ENCODE measurements at regions not wholly inside any gene's neighbourhood (a gene's known extent, or its start where the extent isn't known, plus 50 kb on each side); places are given as distances from the start of the nearest gene placed in this dataset.
"Not testable (repeated sequence)": the region's sequence is repeated elsewhere in the genome, so short reads cannot be mapped to it uniquely, and the experiment has no call there.

DNA sequence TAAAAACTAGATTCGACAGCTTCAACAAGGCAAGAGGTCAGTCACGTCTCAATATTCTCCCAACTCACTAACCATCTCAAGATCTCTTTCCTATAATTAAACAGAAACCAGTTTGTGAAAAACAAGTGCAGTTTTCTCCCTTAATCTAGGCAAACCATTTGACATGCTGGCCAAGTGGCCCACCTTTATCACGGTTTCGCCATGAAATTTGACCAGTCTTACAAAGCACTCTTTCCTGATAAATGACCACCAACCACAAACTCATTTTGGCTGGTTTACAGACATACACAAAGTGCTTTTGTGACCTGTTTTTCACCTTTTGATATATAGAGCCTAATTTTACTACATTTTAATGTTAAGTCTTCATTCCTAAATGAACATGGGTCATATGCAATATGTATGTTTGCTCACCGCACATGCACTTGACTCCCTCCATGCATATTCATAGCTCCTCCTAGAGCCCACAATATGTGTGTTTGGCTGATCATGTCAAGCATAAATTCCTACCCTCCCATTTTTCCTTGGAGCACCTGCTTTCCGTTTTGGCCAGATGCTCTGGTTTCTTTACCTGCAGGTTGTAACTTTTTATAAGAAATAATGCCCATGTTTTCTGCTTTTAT is 385.1 kb downstream of the RAD51AP2 start:
- no peak for DNase-seq (ENCODE audit: low spot score)

DNA sequence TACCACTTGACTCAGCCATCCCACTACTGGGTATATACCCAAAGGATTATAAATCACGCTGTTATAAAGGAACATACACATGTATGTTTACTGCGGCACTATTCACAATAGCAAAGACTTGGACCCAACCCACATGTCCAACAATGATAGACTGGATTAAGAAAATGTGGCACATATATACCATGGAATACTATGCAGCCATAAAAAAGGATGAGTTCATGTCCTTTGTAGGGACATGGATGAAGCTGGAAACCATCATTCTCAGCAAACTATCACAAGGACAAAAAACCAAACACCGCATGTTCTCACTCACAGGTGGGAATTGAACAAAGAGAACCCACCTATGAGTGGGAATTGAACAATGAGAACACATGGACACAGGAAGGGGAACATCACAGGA is 387.6 kb downstream of the RAD51AP2 start:
- not testable (repeated sequence) for DNase-seq (ENCODE audit: low spot score)

DNA sequence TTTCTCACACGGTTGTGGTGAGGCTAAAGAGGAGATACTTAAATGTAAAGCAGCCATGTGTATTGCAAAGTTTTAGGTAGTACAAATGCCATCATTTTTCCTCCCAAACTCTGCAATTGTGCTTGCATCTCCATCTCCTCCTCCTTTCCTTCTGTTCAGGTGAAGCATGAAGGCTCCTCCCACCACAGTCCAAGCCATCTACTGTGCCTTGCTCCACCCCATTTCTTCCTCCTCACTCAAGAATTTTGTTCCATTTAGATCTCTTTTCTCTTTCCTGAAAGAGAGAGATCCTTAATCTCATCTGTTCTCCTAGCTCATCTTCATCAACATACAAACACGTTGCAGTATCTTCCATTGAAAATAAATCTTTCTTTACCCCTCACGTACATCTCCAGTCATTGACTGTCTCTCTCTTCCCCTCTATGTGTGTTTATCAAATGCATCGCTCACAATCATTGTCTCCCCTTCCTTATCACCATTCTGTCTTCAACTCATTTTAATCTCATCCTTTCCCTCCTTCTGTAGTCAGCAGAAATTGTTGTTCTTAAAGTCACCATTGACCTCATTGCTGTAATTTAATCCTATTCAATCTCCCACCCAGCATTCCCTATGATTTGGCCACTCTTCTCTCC is 392.1 kb downstream of the RAD51AP2 start:
- no peak for DNase-seq (ENCODE audit: low spot score)

DNA sequence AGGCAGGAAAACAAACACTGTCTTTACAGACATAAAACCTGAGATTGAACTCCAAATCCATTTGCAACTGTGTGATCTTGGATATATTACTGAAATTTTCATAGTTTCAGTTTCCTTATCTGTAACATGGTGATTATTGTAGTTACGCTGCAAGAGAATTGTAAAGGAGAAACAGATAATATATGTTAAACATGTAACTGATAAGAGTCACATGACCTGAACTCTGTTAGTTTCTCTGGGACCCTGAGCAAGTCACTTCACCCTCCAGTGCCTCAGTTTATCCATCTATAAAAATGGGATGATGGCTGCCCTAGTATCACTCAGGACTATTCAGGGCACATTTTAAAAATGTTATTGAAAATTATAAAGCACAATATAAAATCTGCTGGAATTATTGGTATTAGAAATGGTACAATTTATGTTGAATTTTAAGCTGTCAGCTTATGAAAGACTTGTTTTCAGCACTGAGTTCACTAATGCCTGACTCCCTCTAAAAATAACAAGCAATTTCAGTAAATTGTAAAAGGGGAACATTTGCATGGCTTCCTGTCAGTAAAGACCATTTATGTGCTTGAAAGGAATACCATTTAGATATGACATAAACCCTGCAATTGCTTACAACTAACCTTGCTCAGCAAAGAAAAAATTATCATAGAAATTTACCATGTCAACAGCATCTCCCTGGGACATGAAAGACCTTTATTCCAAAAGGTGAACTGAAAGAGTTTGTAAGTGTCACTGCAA is 393.5 kb downstream of the RAD51AP2 start:
- DNase-seq (ENCODE audit: low spot score): no peak

GRCh38 chr2:17122887-17123501 is 395.2 kb downstream of the RAD51AP2 start:
- DNase-seq (ENCODE audit: low spot score): no peak

- no peak for DNase-seq (ENCODE audit: low spot score)
Observed at GRCh38 chr2:17115466-17115865, 402.8 kb downstream of the RAD51AP2 start.

- DNase-seq (ENCODE audit: low spot score): no peak
Observed at GRCh38 chr2:17115042-17115441, 403.2 kb downstream of the RAD51AP2 start.

GRCh38 chr2:17107871-17108270 is 410.4 kb downstream of the RAD51AP2 start:
- DNase-seq (ENCODE audit: low spot score): no peak

DNA sequence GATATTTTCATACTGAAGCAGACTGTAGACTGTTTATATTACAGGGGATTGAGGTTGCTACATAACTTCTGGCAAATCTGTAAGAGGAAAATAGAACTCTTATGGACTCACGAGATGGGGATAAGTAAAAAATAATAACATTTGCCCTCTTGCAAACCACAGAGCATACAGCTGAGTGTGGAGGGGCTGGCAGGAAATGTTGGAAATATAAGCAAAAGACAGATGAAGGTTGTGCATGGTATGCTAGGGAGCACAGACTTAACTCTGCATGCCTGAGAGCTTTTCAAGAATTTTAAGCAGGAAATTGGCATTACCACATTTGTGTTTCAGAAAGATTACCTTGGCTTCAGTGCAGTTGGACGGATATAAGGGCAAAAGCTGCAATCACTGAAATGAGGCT is 411.1 kb downstream of the RAD51AP2 start:
- DNase-seq (ENCODE audit: low spot score): no peak

GRCh38 chr2:17106418-17106817 is 411.8 kb downstream of the RAD51AP2 start:
- DNase-seq (ENCODE audit: low spot score): no peak

DNA sequence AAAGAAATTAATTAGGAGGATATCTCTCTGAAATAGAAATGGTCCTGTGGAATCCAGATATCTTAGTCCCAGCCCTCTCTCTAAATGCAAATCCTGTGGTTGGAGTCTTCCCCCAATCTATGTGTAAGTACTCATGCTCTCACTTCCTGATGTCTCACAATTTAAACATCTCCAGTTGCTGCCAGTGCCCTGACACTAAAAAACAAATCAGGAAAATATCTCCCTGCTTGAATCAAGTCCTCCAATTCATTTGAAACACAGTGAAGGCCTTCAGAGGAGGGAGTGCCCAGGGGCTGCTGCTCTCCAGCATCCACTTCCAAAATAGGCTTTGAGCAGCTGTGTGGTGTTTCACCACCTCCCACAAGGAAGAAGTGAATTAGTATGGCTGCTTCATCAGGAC is 413.8 kb downstream of the RAD51AP2 start:
- peak; percentile 12 for DNase-seq (ENCODE audit: low spot score)

DNA sequence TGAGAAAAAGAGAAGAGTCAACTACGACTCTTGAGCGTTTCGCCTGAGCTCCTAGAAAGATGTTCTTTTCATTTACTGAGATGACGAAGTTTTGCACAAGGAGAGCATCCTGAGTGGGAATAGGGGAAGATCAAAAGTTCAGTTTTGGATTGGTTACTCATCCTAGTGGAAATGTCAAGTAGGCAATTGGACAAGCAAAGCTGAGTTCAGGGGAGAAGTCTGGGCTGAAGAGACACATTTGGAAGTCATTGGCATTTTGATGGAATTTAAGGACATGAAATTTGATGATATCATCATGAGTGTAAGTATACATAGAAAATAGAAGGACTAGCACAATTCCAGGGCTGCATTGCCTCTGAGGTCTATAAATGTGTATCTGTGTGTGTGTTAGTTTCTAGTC is 416.6 kb downstream of the RAD51AP2 start:
- no peak for DNase-seq (ENCODE audit: low spot score)

DNA sequence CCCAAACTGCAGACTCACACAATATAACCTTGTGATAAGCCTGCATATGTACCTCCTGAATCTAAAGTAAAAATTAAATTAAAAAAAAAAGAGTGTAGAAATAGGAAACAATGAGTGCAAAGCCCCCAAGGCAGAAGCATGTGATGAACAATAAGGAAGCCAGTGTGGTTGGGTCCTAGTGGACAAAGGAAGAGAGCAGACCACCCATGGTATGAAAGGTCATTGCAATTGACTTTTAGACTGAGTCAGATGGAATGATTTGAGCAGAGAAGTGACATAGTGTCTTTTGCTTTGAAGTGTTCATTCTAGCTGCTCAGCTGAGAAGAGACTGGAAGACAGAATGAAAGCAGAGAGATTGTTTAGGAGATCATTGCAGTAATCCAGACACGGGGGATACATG is 417.1 kb downstream of the RAD51AP2 start:
- DNase-seq (ENCODE audit: low spot score): no peak

DNA sequence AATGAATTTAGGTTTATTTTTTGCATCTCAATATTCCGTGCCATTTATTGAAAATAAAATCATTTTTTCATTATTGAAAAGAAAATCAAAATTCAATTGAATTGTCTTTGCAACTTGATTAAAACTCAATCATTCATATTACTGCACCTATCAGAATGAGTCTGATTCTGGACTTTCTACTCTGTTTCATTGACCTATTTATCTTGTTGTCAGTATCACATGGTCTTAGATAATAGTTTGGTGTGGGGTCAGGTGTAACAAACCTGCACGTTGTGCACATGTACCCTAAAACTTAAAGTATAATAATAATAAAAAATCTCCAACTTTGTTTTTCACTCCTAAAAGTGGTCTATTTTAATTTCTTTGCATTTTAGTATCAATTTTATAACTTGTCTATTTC is 422.9 kb downstream of the RAD51AP2 start:
- no peak for DNase-seq (ENCODE audit: low spot score)

DNA sequence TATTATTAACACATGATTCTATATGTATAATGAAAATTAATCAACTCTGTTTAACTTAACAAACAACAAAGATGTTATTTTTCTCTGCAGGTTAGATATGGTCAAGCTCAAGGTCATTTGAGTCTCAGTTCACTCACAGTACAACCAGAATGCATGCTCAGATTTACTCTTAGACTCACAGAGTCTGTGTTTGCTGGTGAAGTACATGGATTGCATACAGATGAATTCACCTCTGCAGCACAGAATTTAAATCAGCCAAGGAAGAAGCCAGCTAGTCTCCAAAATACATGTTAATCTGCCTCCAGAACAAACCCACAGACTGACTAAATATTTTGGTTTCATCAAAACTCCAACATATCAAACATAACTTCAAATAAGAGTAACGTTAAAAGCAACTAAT is 424.5 kb downstream of the RAD51AP2 start:
- no peak for DNase-seq (ENCODE audit: low spot score)

- no peak for DNase-seq (ENCODE audit: low spot score)
Observed at GRCh38 chr2:17086990-17087389, 421.4 kb upstream of the CYRIA start.

- no peak for DNase-seq (ENCODE audit: low spot score)
Observed at GRCh38 chr2:17085546-17086202, 420.0 kb upstream of the CYRIA start.

DNA sequence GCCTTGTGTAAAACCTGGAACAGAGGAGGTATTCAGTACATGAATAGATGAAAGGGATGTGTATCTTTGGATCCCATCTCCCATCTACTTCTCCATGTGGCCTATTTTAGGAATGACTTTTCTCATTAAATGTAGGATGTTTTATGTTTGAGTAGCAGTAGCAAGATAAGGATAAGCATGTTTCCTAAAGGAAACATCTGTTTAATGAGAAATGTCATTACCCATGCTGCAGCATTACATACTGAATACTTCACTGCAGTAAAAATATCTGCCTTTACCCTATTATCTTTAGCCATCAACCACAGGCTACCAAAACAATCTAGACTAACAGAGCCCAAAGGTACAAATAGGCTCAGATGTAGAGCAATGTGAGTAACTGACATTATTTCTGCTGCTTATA is 419.2 kb upstream of the CYRIA start:
- DNase-seq (ENCODE audit: low spot score): no peak

GRCh38 chr2:17083902-17084301 is 418.3 kb upstream of the CYRIA start:
- DNase-seq (ENCODE audit: low spot score): no peak

- no peak for DNase-seq (ENCODE audit: low spot score)
Observed at GRCh38 chr2:17079262-17079661, 413.6 kb upstream of the CYRIA start.

DNA sequence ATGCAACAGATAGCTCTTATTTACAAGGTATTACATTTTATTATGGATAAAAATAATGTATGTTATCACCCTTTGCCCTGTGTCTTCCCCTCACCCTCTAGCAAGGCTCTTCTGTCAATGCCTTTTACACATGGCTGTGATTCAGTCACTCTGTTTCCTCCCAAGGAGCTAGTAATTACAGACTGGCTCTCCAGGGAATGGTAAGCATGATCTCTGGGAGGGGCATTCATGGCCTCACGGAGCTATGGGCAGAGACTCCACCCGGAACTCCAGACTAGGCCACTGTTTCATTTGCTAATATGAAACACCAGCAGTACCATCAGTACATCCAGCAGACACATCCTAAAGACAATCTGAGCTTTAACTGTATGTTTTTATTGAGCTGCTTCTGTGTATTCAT is 410.9 kb upstream of the CYRIA start:
- DNase-seq (ENCODE audit: low spot score): no peak

DNA sequence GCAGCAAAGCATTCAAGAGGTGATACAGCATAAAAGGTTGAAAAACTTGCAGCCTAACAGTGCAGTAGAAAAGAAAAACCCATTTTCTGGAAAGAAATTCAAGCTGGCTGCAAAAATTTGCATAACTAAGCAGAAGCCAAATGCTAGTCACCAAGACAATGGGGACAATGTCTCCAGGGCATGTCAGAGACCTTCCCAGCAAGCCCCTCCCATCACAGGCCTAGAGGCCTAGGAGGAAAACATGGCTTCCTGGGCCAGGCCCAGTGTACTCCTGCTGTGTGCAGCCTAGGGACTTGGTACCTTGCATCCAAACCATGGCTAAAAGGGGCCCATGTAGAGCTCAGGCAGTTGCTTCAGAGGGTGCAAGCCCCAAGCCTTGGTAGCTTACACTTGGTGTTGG is 405.1 kb upstream of the CYRIA start:
- no peak for DNase-seq (ENCODE audit: low spot score)

DNA sequence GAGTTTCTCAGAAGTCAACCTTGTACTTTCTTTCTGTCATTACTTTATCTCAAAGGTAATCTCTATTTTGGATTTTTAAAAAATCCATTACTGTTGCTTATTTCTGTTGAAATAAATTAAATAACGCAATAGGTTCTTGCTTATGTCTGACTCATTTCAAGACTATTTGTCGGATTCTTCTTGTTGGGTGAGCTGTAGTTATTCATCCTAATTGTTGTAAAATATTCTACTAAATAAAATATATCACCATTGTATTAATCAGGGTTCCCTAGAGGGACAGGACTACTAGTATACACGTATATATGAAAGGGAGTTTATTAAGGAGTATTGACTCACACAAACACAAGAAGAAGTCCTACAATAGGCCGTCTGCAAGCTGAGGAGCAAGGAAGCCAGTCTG is 403.9 kb upstream of the CYRIA start:
- no peak for DNase-seq (ENCODE audit: low spot score)
